OCI-LY7 (cell line): ENCODE measurements at regions not wholly inside any gene's neighbourhood (a gene's known extent, or its start where the extent isn't known, plus 50 kb on each side); places are given as distances from the start of the nearest gene placed in this dataset.

Source experiments
- BruUV-seq: library from RNA; stranded (reverse); fragments of 400-500 nt; replicated peaks from 2 replicates; lab custom pipeline; 2021; lab: Mats Ljungman, UMichigan
- CTCF ChIA-PET: fragments of 300-600 bp; sonication (Branson Sonifier 250); formaldehyde crosslinking; loops from one replicate; lab custom pipeline; 2022; ENCODE audit warnings: antibody characterized with exemption; ENCODE audit not compliant: unreplicated experiment; lab: Charles Lee
- POLR2A ChIA-PET: fragments of 300-600 bp; sonication (Branson Sonifier 250); formaldehyde crosslinking; loops from one replicate; lab custom pipeline; 2022; ENCODE audit warnings: antibody characterized with exemption; lab: Charles Lee
- DNase-seq: peaks from one replicate; pipeline ENCODE4 v3.0.0-alpha.2; 2015; ENCODE audit warnings: low spot score
- H2AFZ ChIP-seq: fragments of 200-600 bp; sonication (generic), shearing (Covaris generic); 2 replicates; pipeline ENCODE4 v1.6.1; 2014; ENCODE audit warnings: mild to moderate bottlenecking, antibody characterized with exemption, low read length, moderate library complexity
- H3K27ac ChIP-seq: fragments of 200-600 bp; sonication (generic); 2 replicates; pipeline ENCODE4 v1.5.1; 2014; ENCODE audit warnings: mixed run types, low read depth, mild to moderate bottlenecking, moderate library complexity, low read length, inconsistent platforms; ENCODE audit not compliant: poor library complexity, severe bottlenecking
- H3K36me3 ChIP-seq: fragments of 200-600 bp; sonication (generic); 2 replicates; pipeline ENCODE4 v1.6.1; 2014; ENCODE audit warnings: mild to moderate bottlenecking, antibody characterized with exemption, low read length, moderate library complexity, mixed read lengths; ENCODE audit not compliant: insufficient read depth
- H3K4me1 ChIP-seq: fragments of 200-600 bp; sonication (generic); 2 replicates; pipeline ENCODE4 v1.5.1; 2014; ENCODE audit warnings: mild to moderate bottlenecking, low read length; ENCODE audit not compliant: insufficient read depth, poor library complexity, severe bottlenecking
- H3K4me2 ChIP-seq: fragments of 200-600 bp; sonication (generic); 2 replicates; pipeline ENCODE4 v1.6.1; 2014; ENCODE audit warnings: mild to moderate bottlenecking, low read length
- H3K4me3 ChIP-seq: fragments of 200-600 bp; sonication (generic); 2 replicates; pipeline ENCODE4 v1.5.1; 2014; ENCODE audit warnings: mild to moderate bottlenecking, low read depth, low read length; ENCODE audit not compliant: poor library complexity, severe bottlenecking
- H3K79me2 ChIP-seq: fragments of 200-600 bp; sonication (generic); 2 replicates; pipeline ENCODE4 v1.6.1; 2016; ENCODE audit warnings: low read depth, mild to moderate bottlenecking, low read length, moderate library complexity, mixed read lengths; ENCODE audit not compliant: insufficient read depth
- H3K9me2 ChIP-seq: fragments of 200-600 bp; sonication (generic); 2 replicates; pipeline ENCODE4 v1.6.1; 2016; ENCODE audit warnings: mild to moderate bottlenecking, low read length, mixed read lengths; ENCODE audit not compliant: insufficient read depth
- H3K9me3 ChIP-seq: fragments of 200-600 bp; sonication (generic); 2 replicates; pipeline ENCODE4 v1.6.1; 2014; ENCODE audit warnings: mild to moderate bottlenecking, mixed run types, low read length, mixed read lengths
- H4K20me1 ChIP-seq: fragments of 200-600 bp; sonication (generic); 2 replicates; pipeline ENCODE4 v1.6.1; 2014; ENCODE audit warnings: mild to moderate bottlenecking, antibody characterized with exemption, low read length, moderate library complexity, mixed read lengths; ENCODE audit not compliant: insufficient read depth
- EZH2phosphoT487 ChIP-seq: fragments of 200-600 bp; sonication (generic); IDR thresholded peaks from 2 replicates; pipeline ENCODE4 v1.6.1; 2018; ENCODE audit warnings: low read depth, borderline replicate concordance, mild to moderate bottlenecking, mixed run types, antibody characterized with exemption, low read length, moderate library complexity, mixed read lengths
- intact Hi-C: fragments of 100-400 bp; cut with micrococcal nuclease; formaldehyde crosslinking; loops from one replicate; pipeline ENCODE4 v1.10.0; 2022; ENCODE audit not compliant: unreplicated experiment
- TF ChIP-seq, protein P1 (sequence below): fragments of 200-600 bp; sonication (generic); conservative IDR thresholded peaks from 2 replicates; pipeline ENCODE4 v1.5.1; 2014; ENCODE audit warnings: mild to moderate bottlenecking, antibody characterized with exemption, low read length, moderate library complexity, mixed read lengths

- no peak overlapping the region for H3K4me3 ChIP-seq
- BruUV-seq = no TSS peak
- no peaks in the 10 kb centered on the region for H3K79me2 ChIP-seq
- intact Hi-C loops = no loop called here
- H3K9me3 ChIP-seq = no peaks in the 10 kb centered on the region
- ChIA-PET POLR2A (no interaction called here), CTCF (no interaction called here)
- H3K27ac ChIP-seq = no peak overlapping the region
- H3K4me2 ChIP-seq = no peak overlapping the region
- TF ChIP-seq, protein P1, sequence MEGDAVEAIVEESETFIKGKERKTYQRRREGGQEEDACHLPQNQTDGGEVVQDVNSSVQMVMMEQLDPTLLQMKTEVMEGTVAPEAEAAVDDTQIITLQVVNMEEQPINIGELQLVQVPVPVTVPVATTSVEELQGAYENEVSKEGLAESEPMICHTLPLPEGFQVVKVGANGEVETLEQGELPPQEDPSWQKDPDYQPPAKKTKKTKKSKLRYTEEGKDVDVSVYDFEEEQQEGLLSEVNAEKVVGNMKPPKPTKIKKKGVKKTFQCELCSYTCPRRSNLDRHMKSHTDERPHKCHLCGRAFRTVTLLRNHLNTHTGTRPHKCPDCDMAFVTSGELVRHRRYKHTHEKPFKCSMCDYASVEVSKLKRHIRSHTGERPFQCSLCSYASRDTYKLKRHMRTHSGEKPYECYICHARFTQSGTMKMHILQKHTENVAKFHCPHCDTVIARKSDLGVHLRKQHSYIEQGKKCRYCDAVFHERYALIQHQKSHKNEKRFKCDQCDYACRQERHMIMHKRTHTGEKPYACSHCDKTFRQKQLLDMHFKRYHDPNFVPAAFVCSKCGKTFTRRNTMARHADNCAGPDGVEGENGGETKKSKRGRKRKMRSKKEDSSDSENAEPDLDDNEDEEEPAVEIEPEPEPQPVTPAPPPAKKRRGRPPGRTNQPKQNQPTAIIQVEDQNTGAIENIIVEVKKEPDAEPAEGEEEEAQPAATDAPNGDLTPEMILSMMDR = no peak
- no peak for TF ChIP-seq EZH2phosphoT487
- H4K20me1 ChIP-seq = no peaks in the 10 kb centered on the region
- no peaks in the 10 kb centered on the region for H3K9me2 ChIP-seq
- no peak overlapping the region for H2AFZ ChIP-seq
- H3K36me3 ChIP-seq = no peaks in the 10 kb centered on the region
- no peak for DNase-seq
- no peaks in the 10 kb centered on the region for H3K4me1 ChIP-seq
Measured at GRCh38 chr6:168739381-168739780, 298.4 kb downstream of the SMOC2 start.

DNA sequence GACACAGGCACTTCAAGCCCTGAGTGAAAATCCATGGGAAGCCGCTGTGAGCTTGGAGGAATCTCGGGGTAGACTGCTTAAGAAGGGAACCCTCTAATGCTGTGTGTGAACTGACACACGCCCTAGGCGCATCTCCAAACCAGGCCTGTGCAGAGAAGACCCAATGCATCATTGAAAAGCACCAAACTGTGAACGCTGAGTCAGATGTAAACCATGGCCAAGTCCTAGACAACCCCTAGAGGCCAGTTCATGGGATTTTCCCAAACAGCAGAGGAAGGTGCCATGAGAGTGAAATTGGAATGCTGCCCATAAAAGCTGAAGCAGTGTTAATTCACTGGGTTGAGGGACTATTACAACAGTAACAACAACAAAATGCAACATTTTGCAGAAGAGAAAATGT is 296.5 kb downstream of the SMOC2 start:
- BruUV-seq = no TSS peak
- Histone ChIP-seq H3K4me3 (no peak overlapping the region), H3K9me3 (no peaks in the 10 kb centered on the region), H4K20me1 (no peaks in the 10 kb centered on the region), H3K27ac (no peak overlapping the region), H3K9me2 (no peaks in the 10 kb centered on the region), H3K36me3 (no peaks in the 10 kb centered on the region), H3K4me1 (no peaks in the 10 kb centered on the region), H3K4me2 (no peak overlapping the region), H2AFZ (no peak overlapping the region), H3K79me2 (no peaks in the 10 kb centered on the region)
- TF ChIP-seq, protein P1 = no peak
- no peak for TF ChIP-seq EZH2phosphoT487
- ChIA-PET POLR2A (no interaction called here), CTCF (no interaction called here)
- intact Hi-C loops = no loop called here
- no peak for DNase-seq

GRCh38 chr6:168737014-168737413 is 296.0 kb downstream of the SMOC2 start:
- Histone ChIP-seq H4K20me1 (no peaks in the 10 kb centered on the region), H3K4me2 (no peak overlapping the region), H3K4me3 (no peak overlapping the region), H3K9me3 (no peaks in the 10 kb centered on the region), H3K79me2 (no peaks in the 10 kb centered on the region), H3K4me1 (no peaks in the 10 kb centered on the region), H3K9me2 (no peaks in the 10 kb centered on the region), H3K27ac (no peak overlapping the region), H2AFZ (no peak overlapping the region), H3K36me3 (no peaks in the 10 kb centered on the region)
- intact Hi-C loops = no loop called here
- ChIA-PET CTCF (no interaction called here), POLR2A (no interaction called here)
- no TSS peak for BruUV-seq
- DNase-seq = no peak
- TF ChIP-seq EZH2phosphoT487 = no peak
- TF ChIP-seq, protein P1 = no peak
